ENCODE measurements at regions not wholly inside any gene's neighbourhood (a gene's known extent, or its start where the extent isn't known, plus 50 kb on each side); places are given as distances from the start of the nearest gene placed in this dataset.

DNA sequence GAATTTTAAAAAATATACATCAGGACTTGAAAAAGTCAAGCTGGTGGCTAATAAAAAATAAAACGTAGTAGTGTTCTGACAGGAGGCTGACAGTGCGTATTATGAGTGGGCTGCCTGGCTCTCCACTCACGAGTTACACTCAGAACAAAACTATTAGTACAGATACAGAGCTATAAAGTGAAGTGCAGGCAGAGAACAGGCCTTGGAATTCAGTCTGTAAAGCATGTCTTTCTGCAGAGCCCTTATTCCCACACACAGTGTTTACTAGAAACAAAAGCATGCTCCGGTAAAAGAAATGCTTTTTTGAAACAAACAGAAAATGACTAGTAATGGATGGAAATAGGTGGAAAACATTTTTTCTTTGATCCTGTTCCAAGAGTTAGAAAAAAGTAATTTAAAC, 334.7 kb downstream of the DIRAS2 start:
- 69 to 70% methylated on average over 4 of the region's 4 CpGs for WGBS, 2 donors

DNA sequence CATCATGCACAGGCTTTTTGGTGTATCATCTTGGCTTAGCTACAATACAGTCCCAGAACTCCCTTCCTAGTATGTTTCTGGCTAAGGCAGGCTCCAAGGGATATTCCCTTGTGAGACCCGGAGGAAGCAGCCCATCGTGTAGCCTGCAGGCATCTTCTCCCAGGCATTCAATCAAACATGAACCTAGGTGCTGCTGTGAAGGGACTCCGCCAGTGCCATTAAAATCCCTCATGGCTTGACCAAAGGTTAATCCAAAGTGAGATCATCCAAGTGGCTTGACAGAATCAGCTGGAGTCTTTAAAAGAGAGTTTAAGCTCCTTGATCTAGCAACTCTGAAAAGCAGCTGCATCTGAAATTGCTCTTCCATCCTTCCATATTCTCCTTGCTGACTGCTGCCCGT, 333.9 kb downstream of the DIRAS2 start:
- TF ChIP-seq, protein P1, sequence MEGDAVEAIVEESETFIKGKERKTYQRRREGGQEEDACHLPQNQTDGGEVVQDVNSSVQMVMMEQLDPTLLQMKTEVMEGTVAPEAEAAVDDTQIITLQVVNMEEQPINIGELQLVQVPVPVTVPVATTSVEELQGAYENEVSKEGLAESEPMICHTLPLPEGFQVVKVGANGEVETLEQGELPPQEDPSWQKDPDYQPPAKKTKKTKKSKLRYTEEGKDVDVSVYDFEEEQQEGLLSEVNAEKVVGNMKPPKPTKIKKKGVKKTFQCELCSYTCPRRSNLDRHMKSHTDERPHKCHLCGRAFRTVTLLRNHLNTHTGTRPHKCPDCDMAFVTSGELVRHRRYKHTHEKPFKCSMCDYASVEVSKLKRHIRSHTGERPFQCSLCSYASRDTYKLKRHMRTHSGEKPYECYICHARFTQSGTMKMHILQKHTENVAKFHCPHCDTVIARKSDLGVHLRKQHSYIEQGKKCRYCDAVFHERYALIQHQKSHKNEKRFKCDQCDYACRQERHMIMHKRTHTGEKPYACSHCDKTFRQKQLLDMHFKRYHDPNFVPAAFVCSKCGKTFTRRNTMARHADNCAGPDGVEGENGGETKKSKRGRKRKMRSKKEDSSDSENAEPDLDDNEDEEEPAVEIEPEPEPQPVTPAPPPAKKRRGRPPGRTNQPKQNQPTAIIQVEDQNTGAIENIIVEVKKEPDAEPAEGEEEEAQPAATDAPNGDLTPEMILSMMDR (IDR thresholded peaks at IDR 0.05): no peak
- Histone ChIP-seq H3K36me3 (no peaks in the 10 kb centered on the region), H3K4me3 (no peak overlapping the region), H3K9me3 (no peaks in the 10 kb centered on the region), H3K27me3 (peaks cover 0 to 31% (median 0%) of the 10 kb centered on the region in 7 donors), H3K27ac (no peak overlapping the region), H3K4me1 (no peaks in the 10 kb centered on the region)
- no peak for ATAC-seq
- 60 to 76% methylated on average over 4 of the region's 4 CpGs for WGBS, 2 donors
- DNase-seq: no peak
- intact Hi-C loops (cut with DNase I): no loop called here

More for the DNA sequence above, 334.7 kb downstream of the DIRAS2 start:
- peaks cover 0 to 31% (median 0%) of the 10 kb centered on the region in 7 donors for H3K27me3 ChIP-seq
- intact Hi-C loops (cut with DNase I): no loop called here
- ATAC-seq: no peak
- H3K27ac ChIP-seq: no peak overlapping the region
- no peaks in the 10 kb centered on the region for H3K36me3 ChIP-seq
- no peaks in the 10 kb centered on the region for H3K4me1 ChIP-seq
- no peak for DNase-seq
- H3K4me3 ChIP-seq: no peak overlapping the region
- TF ChIP-seq, protein P1 (IDR thresholded peaks at IDR 0.05): no peak
- H3K9me3 ChIP-seq: no peaks in the 10 kb centered on the region

DNA sequence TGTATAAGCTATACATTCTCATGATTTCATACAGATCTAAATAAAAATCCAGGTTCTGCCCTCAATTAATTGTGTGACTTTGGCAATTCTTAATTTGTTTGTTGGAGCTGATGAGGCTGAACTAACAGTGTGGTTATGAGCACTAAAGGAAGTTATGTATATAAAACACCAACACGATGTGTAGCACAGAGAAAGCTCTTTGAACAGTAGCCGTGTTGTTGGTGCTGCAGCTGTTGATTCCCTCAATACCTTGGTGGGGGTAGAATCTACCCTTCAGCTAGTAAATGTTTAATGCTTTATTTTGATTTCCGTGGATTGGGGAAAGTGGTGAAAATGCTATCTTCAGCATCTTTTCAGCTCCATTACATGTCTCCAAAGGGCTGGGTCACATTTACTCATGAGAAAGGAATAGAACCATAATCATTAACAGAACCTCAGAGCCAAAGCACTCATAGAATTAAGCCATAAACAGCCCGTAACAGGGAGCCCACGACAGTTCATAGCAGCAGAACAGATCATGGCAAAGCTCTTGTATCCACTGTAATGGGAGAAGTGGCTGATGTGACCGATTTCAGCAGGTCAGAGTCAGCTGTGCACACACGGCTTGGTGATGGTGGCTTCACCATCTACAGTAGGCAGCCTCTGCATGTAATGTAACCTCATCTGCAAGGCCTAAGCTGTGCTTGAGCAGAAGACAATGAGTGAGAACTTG, 332.7 kb downstream of the DIRAS2 start:
- Histone ChIP-seq H3K27ac (no peak overlapping the region), H3K4me3 (no peak overlapping the region), H3K36me3 (no peaks in the 10 kb centered on the region), H3K27me3 (peaks cover 0 to 20% (median 0%) of the 10 kb centered on the region in 7 donors), H3K4me1 (no peaks in the 10 kb centered on the region), H3K9me3 (no peaks in the 10 kb centered on the region)
- WGBS, 2 donors: 88 to 93% methylated on average over 7 of the region's 7 CpGs
- intact Hi-C loops (cut with DNase I): no loop called here
- TF ChIP-seq, protein P1 (IDR thresholded peaks at IDR 0.05): no peak
- DNase-seq (no peak), ATAC-seq (no peak)

DNA sequence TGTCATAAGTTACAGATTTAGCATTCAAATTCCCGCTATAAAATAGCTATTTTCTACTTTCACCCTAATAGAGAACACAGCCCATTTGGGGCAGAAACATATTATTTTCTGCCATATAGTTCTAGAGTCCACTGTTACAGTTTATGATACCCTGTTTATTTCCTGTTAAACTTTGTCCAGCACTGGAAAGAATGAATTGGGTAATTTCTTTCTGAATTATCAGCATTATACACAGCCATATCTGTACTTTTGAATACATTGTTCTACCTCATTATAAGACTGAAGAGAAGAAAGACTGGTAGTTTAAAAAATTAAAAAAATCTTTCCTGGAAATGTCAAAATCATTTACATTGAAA, 332.1 kb downstream of the DIRAS2 start:
- peaks cover 0 to 18% (median 0%) of the 10 kb centered on the region in 7 donors for H3K27me3 ChIP-seq
- TF ChIP-seq, protein P1 (IDR thresholded peaks at IDR 0.05): no peak
- no peak overlapping the region for H3K27ac ChIP-seq
- H3K36me3 ChIP-seq: no peaks in the 10 kb centered on the region
- no peaks in the 10 kb centered on the region for H3K4me1 ChIP-seq
- ATAC-seq: no peak
- DNase-seq: no peak
- no peak overlapping the region for H3K4me3 ChIP-seq
- intact Hi-C loops (cut with DNase I): no loop called here
- no peaks in the 10 kb centered on the region for H3K9me3 ChIP-seq
- WGBS, 2 donors: 98% methylated on average over 1 of the region's 1 CpG
